HCT116 (cell line): ENCODE measurements at regions not wholly inside any gene's neighbourhood (a gene's known extent, or its start where the extent isn't known, plus 50 kb on each side); places are given as distances from the start of the nearest gene placed in this dataset.

Experiments used
- ATAC-seq: fragments of 200-7000 bp; cut with Tn5 transposase; 2 replicates; pipeline ENCODE4 v1.9.1; 2020; ENCODE audit warnings: mild to moderate bottlenecking, moderate library complexity
- BruUV-seq: library from RNA; stranded (reverse); fragments of 400-500 nt; replicated peaks from 2 replicates; lab custom pipeline; 2021; lab: Mats Ljungman, UMichigan
- CTCF ChIA-PET: fragments of 300-600 bp; sonication (Branson Sonifier 250); formaldehyde crosslinking; loops from one replicate; lab custom pipeline; 2021; ENCODE audit warnings: antibody characterized with exemption; lab: Charles Lee
- POLR2A ChIA-PET: fragments of 300-600, 350-600 bp; sonication (Branson Sonifier 250); formaldehyde crosslinking; loops from one replicate; lab custom pipeline; 2021; ENCODE audit warnings: antibody characterized with exemption; lab: Charles Lee
- RAD21 ChIA-PET, 2 experiments: fragments of 300-600 bp; sonication (Branson Sonifier 250); formaldehyde crosslinking; loops; one replicate each; lab custom pipeline; 2023; ENCODE audit warnings: low total read pairs in 2 of 2; ENCODE audit not compliant: uncharacterized antibody in 2 of 2, unreplicated experiment in 2 of 2, low non-redundant PET in 1 of 2; lab: Charles Lee
- DNase-seq: peaks from one replicate; pipeline ENCODE4 v3.0.0-alpha.2; 2010; ENCODE audit warnings: low read depth, low spot score
- H2AFZ ChIP-seq: fragments of 200-600 bp; shearing (Covaris generic), sonication (generic); 2 replicates; pipeline ENCODE4 v1.6.1; 2017; ENCODE audit warnings: low read depth, mixed run types, mixed read lengths, antibody characterized with exemption, low read length; ENCODE audit not compliant: poor library complexity, severe bottlenecking
- H3K27ac ChIP-seq: 2 replicates; pipeline ENCODE4 v1.5.1; 2012; ENCODE audit warnings: low read depth, low read length
- H3K27me3 ChIP-seq: fragments of 200-600 bp; sonication (generic); 2 replicates; pipeline ENCODE4 v1.6.1; 2016; ENCODE audit warnings: mixed run types, low read length, mixed read lengths; ENCODE audit not compliant: insufficient read depth
- H3K36me3 ChIP-seq, 2 experiments: fragments of 200-500 bp in 1 of 2; fragments of 200-600 bp in 1 of 2; sonication (Bioruptor generic) in 1 of 2; sonication (generic) in 1 of 2; 2 replicates each; pipeline versions ENCODE4 v1.5.1 to v1.6.1; 2014 to 2016; ENCODE audit warnings: low read length in 2 of 2, inconsistent platforms in 1 of 2, mixed read lengths in 1 of 2, mixed run types in 1 of 2; ENCODE audit not compliant: insufficient read depth in 2 of 2, control insufficient read depth in 1 of 2
- H3K4me1 ChIP-seq, 2 experiments: fragments of 200-600 bp in 1 of 2; sonication (generic) in 1 of 2; 2 replicates each; pipeline versions ENCODE4 v1.5.1 to v1.6.1; 2012 to 2017; ENCODE audit warnings: low read length in 2 of 2, inconsistent platforms in 1 of 2, mild to moderate bottlenecking in 1 of 2, mixed read lengths in 1 of 2, mixed run types in 1 of 2, moderate library complexity in 1 of 2; ENCODE audit not compliant: insufficient read depth in 2 of 2, control insufficient read depth in 1 of 2
- H3K4me2 ChIP-seq: fragments of 200-600 bp; sonication (generic); 2 replicates; pipeline ENCODE4 v1.6.1; 2017; ENCODE audit warnings: mixed run types, low read length, mixed read lengths
- H3K4me3 ChIP-seq, 2 experiments: fragments of 200-600 bp in 1 of 2; sonication (generic) in 1 of 2; replicated peaks in 1 of 2; 2 replicates each; pipeline ENCODE4 v1.5.1; 2011 to 2016; ENCODE audit warnings: low read length in 2 of 2, control low read depth in 1 of 2, low read depth in 1 of 2, mild to moderate bottlenecking in 1 of 2, mixed read lengths in 1 of 2, mixed run types in 1 of 2
- H3K79me2 ChIP-seq: fragments of 200-600 bp; sonication (generic); 2 replicates; pipeline ENCODE4 v1.6.1; 2017; ENCODE audit warnings: mild to moderate bottlenecking, mixed run types, low read length, moderate library complexity, mixed read lengths; ENCODE audit not compliant: insufficient read depth
- H3K9ac ChIP-seq: fragments of 200-600 bp; sonication (generic); 2 replicates; pipeline ENCODE4 v1.6.1; 2016; ENCODE audit warnings: low read length, mixed read lengths
- H3K9me2 ChIP-seq: fragments of 200-600 bp; sonication (generic), shearing (Covaris generic); 2 replicates; pipeline ENCODE4 v1.6.1; 2017; ENCODE audit warnings: mixed run types, mild to moderate bottlenecking, moderate library complexity; ENCODE audit not compliant: insufficient read depth
- H3K9me3 ChIP-seq, 2 experiments: fragments of 200-500 bp in 1 of 2; fragments of 200-600 bp in 1 of 2; sonication (Bioruptor generic) in 1 of 2; sonication (generic) in 1 of 2; 2 replicates each; pipeline ENCODE4 v1.6.1; 2014 to 2017; ENCODE audit warnings: low read length in 2 of 2, mixed read lengths in 2 of 2, inconsistent platforms in 1 of 2, low read depth in 1 of 2, mild to moderate bottlenecking in 1 of 2, mixed run types in 1 of 2, moderate library complexity in 1 of 2; ENCODE audit not compliant: control insufficient read depth in 1 of 2, insufficient read depth in 1 of 2
- H4K20me1 ChIP-seq: fragments of 200-600 bp; sonication (generic), shearing (Covaris generic); 2 replicates; pipeline ENCODE4 v1.6.1; 2017; ENCODE audit warnings: mixed run types, mild to moderate bottlenecking, moderate library complexity; ENCODE audit not compliant: insufficient read depth
- CEBPB ChIP-seq: IDR thresholded peaks from 2 replicates; pipeline ENCODE4 v1.6.1; 2012; ENCODE audit warnings: low read depth
- EGR1 ChIP-seq: IDR thresholded peaks from 2 replicates; pipeline ENCODE4 v1.6.1; 2012; ENCODE audit warnings: low read depth
- EZH2phosphoT487 ChIP-seq: fragments of 200-600 bp; IDR thresholded peaks from 2 replicates; pipeline ENCODE4 v1.6.1; 2018; ENCODE audit warnings: antibody characterized with exemption, borderline replicate concordance
- SIN3A ChIP-seq: IDR thresholded peaks from 2 replicates; pipeline ENCODE4 v1.6.1; 2012; ENCODE audit warnings: low read depth
- intact Hi-C: fragments of 100-400 bp; cut with micrococcal nuclease; formaldehyde crosslinking; loops from 2 replicates; pipeline ENCODE4 v1.10.0; 2022
- TF ChIP-seq, protein P1 (sequence below): IDR thresholded peaks from 2 replicates; pipeline ENCODE4 v1.6.1; 2012; ENCODE audit warnings: low read depth

DNA sequence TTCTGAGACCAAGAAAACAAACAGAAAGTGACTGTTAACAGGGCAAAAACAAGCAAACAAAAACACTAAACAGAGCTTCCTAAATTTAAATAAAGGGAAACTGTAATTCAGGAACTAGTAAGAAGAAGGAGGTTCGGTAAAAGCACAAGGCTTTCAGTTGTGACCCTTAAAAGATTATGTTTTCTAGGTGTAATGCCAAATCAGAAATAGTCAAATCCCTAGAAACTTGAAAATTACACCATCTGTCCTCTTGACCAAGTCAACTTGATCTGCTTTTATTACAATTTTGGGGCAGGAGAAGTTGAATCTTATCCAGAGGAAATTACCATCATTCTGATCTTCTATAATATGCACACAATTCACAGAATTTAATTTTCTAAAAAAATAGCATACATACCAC is 754.0 kb upstream of the ADGRL4 start (continued):
- TF ChIP-seq, protein P1, sequence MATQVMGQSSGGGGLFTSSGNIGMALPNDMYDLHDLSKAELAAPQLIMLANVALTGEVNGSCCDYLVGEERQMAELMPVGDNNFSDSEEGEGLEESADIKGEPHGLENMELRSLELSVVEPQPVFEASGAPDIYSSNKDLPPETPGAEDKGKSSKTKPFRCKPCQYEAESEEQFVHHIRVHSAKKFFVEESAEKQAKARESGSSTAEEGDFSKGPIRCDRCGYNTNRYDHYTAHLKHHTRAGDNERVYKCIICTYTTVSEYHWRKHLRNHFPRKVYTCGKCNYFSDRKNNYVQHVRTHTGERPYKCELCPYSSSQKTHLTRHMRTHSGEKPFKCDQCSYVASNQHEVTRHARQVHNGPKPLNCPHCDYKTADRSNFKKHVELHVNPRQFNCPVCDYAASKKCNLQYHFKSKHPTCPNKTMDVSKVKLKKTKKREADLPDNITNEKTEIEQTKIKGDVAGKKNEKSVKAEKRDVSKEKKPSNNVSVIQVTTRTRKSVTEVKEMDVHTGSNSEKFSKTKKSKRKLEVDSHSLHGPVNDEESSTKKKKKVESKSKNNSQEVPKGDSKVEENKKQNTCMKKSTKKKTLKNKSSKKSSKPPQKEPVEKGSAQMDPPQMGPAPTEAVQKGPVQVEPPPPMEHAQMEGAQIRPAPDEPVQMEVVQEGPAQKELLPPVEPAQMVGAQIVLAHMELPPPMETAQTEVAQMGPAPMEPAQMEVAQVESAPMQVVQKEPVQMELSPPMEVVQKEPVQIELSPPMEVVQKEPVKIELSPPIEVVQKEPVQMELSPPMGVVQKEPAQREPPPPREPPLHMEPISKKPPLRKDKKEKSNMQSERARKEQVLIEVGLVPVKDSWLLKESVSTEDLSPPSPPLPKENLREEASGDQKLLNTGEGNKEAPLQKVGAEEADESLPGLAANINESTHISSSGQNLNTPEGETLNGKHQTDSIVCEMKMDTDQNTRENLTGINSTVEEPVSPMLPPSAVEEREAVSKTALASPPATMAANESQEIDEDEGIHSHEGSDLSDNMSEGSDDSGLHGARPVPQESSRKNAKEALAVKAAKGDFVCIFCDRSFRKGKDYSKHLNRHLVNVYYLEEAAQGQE: no peak

DNA sequence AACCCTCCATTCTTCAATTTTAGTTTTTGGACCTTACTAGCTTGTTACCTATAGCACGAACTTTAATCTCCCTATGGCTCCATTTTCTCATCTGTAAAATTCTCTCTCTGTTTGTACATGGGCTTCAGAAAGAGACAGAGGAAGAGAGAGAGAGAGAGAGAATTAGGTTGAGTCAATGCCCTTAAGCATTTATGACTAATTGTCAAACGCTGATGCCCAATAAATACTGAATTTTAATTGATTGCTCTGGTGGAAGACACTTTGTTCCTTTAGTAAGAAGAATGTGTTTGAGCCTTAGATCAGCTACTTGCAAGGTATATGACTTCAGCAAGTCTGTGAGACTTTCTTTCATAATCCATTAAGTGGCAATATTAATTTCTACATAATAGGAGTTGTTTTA is 743.1 kb upstream of the ADGRL4 start:
- Histone ChIP-seq H3K4me3 (no peak overlapping the region), H3K36me3 (no peaks in the 10 kb centered on the region), H4K20me1 (no peaks in the 10 kb centered on the region), H3K9me2 (no peaks in the 10 kb centered on the region), H3K9ac (no peak overlapping the region), H3K4me2 (no peak overlapping the region), H3K79me2 (no peaks in the 10 kb centered on the region), H2AFZ (no peak overlapping the region), H3K9me3 (peaks cover 3 to 4% of the 10 kb centered on the region in 2 experiments; a peak in 1 of 4 replicates), H3K4me1 (no peaks in the 10 kb centered on the region), H3K27me3 (no peaks in the 10 kb centered on the region), H3K27ac (no peak overlapping the region)
- TF ChIP-seq CEBPB (no peak), EGR1 (no peak), SIN3A (no peak), EZH2phosphoT487 (no peak)
- intact Hi-C loops: no loop called here
- no TSS peak for BruUV-seq
- ChIA-PET CTCF (no interaction called here), POLR2A (no interaction called here), RAD21 (no interaction called here)
- ATAC-seq (no peak), DNase-seq (no peak)
